ENCODE measurements at regions not wholly inside any gene's neighbourhood (a gene's known extent, or its start where the extent isn't known, plus 50 kb on each side); places are given as distances from the start of the nearest gene placed in this dataset.

- TF ChIP-seq EZH2 (IDR thresholded peaks at IDR 0.05; ENCODE audit: low read depth), result no peak
- no peak for TF ChIP-seq CTCF (conservative IDR thresholded peaks at IDR 0.05)
- no peaks in the 10 kb centered on the region for H3F3A ChIP-seq (ENCODE audit: insufficient read depth, low read depth)
- intact Hi-C loops (cut with micrococcal nuclease; ENCODE audit: unreplicated experiment), result no loop called here
- no peak overlapping the region for H3K4me3 ChIP-seq
- H2AFZ ChIP-seq, result no peak overlapping the region
- ChIA-PET CTCF (no interaction called here), POLR2A (ENCODE audit: unreplicated experiment) (no interaction called here)
- H4K20me1 ChIP-seq (ENCODE audit: insufficient read depth), result no peaks in the 10 kb centered on the region
- no TSS peak for BruUV-seq (replicated peaks)
- no peaks in the 10 kb centered on the region for H3K4me1 ChIP-seq (replicated peaks; ENCODE audit: insufficient read depth)
- H3K9me2 ChIP-seq (ENCODE audit: insufficient read depth), result no peaks in the 10 kb centered on the region
- H3K27ac ChIP-seq, result no peak overlapping the region
- DNase-seq, result no peak
- H3K36me3 ChIP-seq (ENCODE audit: low read depth), result no peaks in the 10 kb centered on the region
- no peaks in the 10 kb centered on the region for H3K27me3 ChIP-seq (ENCODE audit: insufficient read depth, low read depth)
- no peak overlapping the region for H3K4me2 ChIP-seq
- no peaks in the 10 kb centered on the region for H3K9me3 ChIP-seq (ENCODE audit: insufficient read depth, low read depth)
- no peaks in the 10 kb centered on the region for H3K79me2 ChIP-seq (ENCODE audit: low read depth)
Observed at GRCh38 chr3:118098827-118099226, 935.8 kb downstream of the IGSF11 start.

- POLR2A ChIA-PET (ENCODE audit: unreplicated experiment), result no interaction called here
- H3K9me2 ChIP-seq (ENCODE audit: insufficient read depth), result no peaks in the 10 kb centered on the region
- no peak for DNase-seq
Observed at GRCh38 chr3:118101891-118102290, 932.8 kb downstream of the IGSF11 start.

GRCh38 chr3:118102737-118103136, 931.9 kb downstream of the IGSF11 start:
- Histone ChIP-seq H3K27me3 (ENCODE audit: insufficient read depth, low read depth) (no peaks in the 10 kb centered on the region), H3K79me2 (ENCODE audit: low read depth) (no peaks in the 10 kb centered on the region), H3K27ac (no peak overlapping the region), H4K20me1 (ENCODE audit: insufficient read depth) (no peaks in the 10 kb centered on the region), H3K4me3 (no peak overlapping the region), H3K9me3 (ENCODE audit: insufficient read depth, low read depth) (no peaks in the 10 kb centered on the region), H3F3A (ENCODE audit: insufficient read depth, low read depth) (no peaks in the 10 kb centered on the region), H2AFZ (no peak overlapping the region), H3K9me2 (ENCODE audit: insufficient read depth) (no peaks in the 10 kb centered on the region), H3K4me1 (replicated peaks; ENCODE audit: insufficient read depth) (no peaks in the 10 kb centered on the region), H3K4me2 (no peak overlapping the region), H3K36me3 (ENCODE audit: low read depth) (no peaks in the 10 kb centered on the region)
- intact Hi-C loops (cut with micrococcal nuclease; ENCODE audit: unreplicated experiment), result no loop called here
- CTCF ChIA-PET, result no interaction called here
- TF ChIP-seq CTCF (conservative IDR thresholded peaks at IDR 0.05) (no peak), EZH2 (IDR thresholded peaks at IDR 0.05; ENCODE audit: low read depth) (no peak)
- DNase-seq, result no peak
- POLR2A ChIA-PET (ENCODE audit: unreplicated experiment), result no interaction called here
- no TSS peak for BruUV-seq (replicated peaks)

More at GRCh38 chr3:118101891-118102290, 932.8 kb downstream of the IGSF11 start:
- Histone ChIP-seq H3K4me1 (replicated peaks; ENCODE audit: insufficient read depth) (no peaks in the 10 kb centered on the region), H3K36me3 (ENCODE audit: low read depth) (no peaks in the 10 kb centered on the region), H3F3A (ENCODE audit: insufficient read depth, low read depth) (no peaks in the 10 kb centered on the region), H4K20me1 (ENCODE audit: insufficient read depth) (no peaks in the 10 kb centered on the region), H2AFZ (no peak overlapping the region), H3K27me3 (ENCODE audit: insufficient read depth, low read depth) (no peaks in the 10 kb centered on the region), H3K9me3 (ENCODE audit: insufficient read depth, low read depth) (no peaks in the 10 kb centered on the region), H3K79me2 (ENCODE audit: low read depth) (no peaks in the 10 kb centered on the region), H3K4me2 (no peak overlapping the region), H3K27ac (no peak overlapping the region), H3K4me3 (no peak overlapping the region)
- no TSS peak for BruUV-seq (replicated peaks)
- CTCF ChIA-PET, result no interaction called here
- no peak for TF ChIP-seq EZH2 (IDR thresholded peaks at IDR 0.05; ENCODE audit: low read depth)
- TF ChIP-seq CTCF (conservative IDR thresholded peaks at IDR 0.05), result no peak
- intact Hi-C loops (cut with micrococcal nuclease; ENCODE audit: unreplicated experiment), result no loop called here

Data from PC-9 (cell line).